ENCODE measurements at regions not wholly inside any gene's neighbourhood (a gene's known extent, or its start where the extent isn't known, plus 50 kb on each side); places are given as distances from the start of the nearest gene placed in this dataset.
A peak's percentile ranks its signal among the peaks of the same experiment; 100 is the strongest.
"Not testable (repeated sequence)": the region's sequence is repeated elsewhere in the genome, so short reads cannot be mapped to it uniquely, and the experiment has no call there.

DNA sequence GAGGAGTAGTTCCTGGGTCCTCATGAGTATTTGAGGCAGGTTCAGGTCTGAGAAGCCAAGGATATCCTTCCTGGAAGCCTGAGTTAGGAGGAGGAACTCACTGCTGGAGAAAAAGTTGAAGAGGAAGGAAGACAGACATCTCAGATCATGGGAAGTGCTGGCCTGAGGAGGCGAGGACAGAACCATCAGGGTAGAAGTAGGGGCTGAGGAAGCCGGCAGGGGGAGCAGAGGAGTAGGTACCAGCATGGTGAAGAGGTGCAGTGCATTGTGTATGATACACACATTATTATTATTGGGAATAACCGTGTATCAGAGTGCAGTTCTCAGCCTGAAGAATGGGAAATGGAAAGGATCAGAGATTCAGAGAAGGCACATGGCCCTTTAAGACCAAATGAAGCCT is 103.2 kb upstream of the PRB2 start:
- H3K27ac ChIP-seq (ENCODE audit: low read depth, low read length); H3K4me3 ChIP-seq (ENCODE audit: low read depth, low read length); H3K9ac ChIP-seq (ENCODE audit: low read length); H3K9me3 ChIP-seq (ENCODE audit: control insufficient read depth, insufficient read depth, low read depth, low read length); H3K4me1 ChIP-seq (ENCODE audit: control insufficient read depth, insufficient read depth, low read length); H3K36me3 ChIP-seq (ENCODE audit: control insufficient read depth, insufficient read depth, low read length): not testable (repeated sequence)
- peaks cover 43% of the 10 kb centered on the region for H3K27me3 ChIP-seq (ENCODE audit: control insufficient read depth, insufficient read depth, low read length)

DNA sequence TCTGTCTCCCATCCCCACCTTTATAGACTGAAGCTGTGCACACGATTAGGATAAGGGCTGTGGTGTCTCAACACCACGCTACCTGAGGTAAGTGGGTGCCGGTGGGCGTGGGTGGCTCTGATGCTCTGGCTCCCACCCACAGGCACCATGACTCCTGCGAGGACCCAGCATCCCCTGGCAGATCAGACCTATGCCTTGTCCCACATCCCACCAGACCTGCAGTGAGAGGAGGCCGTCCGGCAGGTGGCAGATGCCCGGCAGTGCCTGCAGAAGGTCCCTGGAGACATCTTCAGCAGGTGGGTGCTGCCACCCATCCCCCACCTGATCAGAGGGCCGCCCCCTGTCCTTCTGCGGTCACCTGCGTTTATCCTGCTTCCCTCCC is 104.4 kb upstream of the PRB2 start:
- Histone ChIP-seq H3K4me1 (ENCODE audit: control insufficient read depth, insufficient read depth, low read length) (no peaks in the 10 kb centered on the region; the same call in 1 of the 2 replicates), H3K9me3 (ENCODE audit: control insufficient read depth, insufficient read depth, low read depth, low read length) (no peaks in the 10 kb centered on the region), H3K27ac (ENCODE audit: low read depth, low read length) (no peak overlapping the region), H3K4me3 (ENCODE audit: low read depth, low read length) (peak overlapping the region; percentile 49), H3K9ac (ENCODE audit: low read length) (no peak overlapping the region), H3K27me3 (ENCODE audit: control insufficient read depth, insufficient read depth, low read length) (peaks cover 50% of the 10 kb centered on the region), H3K36me3 (ENCODE audit: control insufficient read depth, insufficient read depth, low read length) (no peaks in the 10 kb centered on the region)

DNA sequence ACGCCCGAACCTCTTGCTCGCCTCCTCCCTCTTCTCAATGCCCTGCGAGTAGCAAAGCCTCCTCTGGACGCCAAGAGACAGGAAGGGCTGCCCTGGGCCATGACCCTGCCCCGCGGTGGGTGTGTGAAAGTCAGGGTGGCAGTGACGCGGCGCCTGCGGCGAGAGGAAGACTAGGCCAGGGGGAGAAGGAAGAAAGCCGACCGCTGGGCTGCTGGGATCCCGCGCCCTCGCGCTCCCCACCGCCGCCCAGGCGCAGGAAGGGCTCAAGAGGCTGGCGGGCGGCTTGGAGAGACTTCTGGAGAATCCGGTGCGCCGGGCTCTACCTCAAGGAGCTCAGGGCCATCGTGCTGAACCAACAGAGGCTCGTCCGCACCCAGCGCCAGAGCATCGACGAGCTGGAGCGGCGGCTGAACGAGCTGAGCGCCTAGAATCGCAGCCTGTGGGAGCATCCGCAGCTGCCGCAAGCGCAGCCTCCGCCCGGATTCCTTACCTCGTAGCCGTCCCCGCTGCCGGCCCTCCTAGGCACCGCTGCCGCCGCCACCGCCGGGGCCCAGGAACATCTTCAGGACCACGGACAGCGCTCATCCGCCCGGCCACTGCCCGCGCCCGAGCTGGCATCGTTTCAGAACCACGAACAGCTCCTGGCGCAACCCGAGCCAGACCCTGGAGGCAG is 105.0 kb upstream of the PRB2 start:
- Histone ChIP-seq H3K36me3 (ENCODE audit: control insufficient read depth, insufficient read depth, low read length) (no peaks in the 10 kb centered on the region), H3K4me1 (ENCODE audit: control insufficient read depth, insufficient read depth, low read length) (no peaks in the 10 kb centered on the region; the same call in 1 of the 2 replicates), H3K27ac (ENCODE audit: low read depth, low read length) (no peak overlapping the region), H3K4me3 (ENCODE audit: low read depth, low read length) (peak overlapping the region; percentile 49), H3K27me3 (ENCODE audit: control insufficient read depth, insufficient read depth, low read length) (peaks cover 50% of the 10 kb centered on the region), H3K9me3 (ENCODE audit: control insufficient read depth, insufficient read depth, low read depth, low read length) (no peaks in the 10 kb centered on the region), H3K9ac (ENCODE audit: low read length) (no peak overlapping the region)

DNA sequence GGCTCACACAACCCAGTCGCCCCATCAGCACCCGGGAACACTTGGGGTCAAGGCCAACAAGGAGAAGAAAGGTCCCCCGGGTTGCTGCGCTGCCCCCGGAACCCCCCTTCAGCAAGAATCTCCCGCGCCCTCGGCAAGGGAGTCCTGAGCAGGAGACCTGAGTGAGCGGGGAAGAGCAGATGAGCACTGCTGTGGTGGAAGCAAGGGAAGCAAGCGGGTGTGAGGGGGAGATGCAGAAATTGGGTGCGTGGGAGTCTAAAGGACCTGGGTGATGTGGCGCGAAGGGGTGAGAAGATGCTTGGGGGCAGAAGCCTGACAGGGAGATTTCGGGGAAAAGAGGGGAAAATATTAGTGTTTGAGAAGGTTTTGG is 105.5 kb upstream of the PRB2 start:
- no peaks in the 10 kb centered on the region; the same call in 1 of the 2 replicates for H3K4me1 ChIP-seq (ENCODE audit: control insufficient read depth, insufficient read depth, low read length)
- no peak overlapping the region for H3K4me3 ChIP-seq (ENCODE audit: low read depth, low read length)
- H3K36me3 ChIP-seq (ENCODE audit: control insufficient read depth, insufficient read depth, low read length), result no peaks in the 10 kb centered on the region
- H3K9ac ChIP-seq (ENCODE audit: low read length), result no peak overlapping the region
- H3K27ac ChIP-seq (ENCODE audit: low read depth, low read length), result no peak overlapping the region
- H3K27me3 ChIP-seq (ENCODE audit: control insufficient read depth, insufficient read depth, low read length), result peaks cover 50% of the 10 kb centered on the region
- no peaks in the 10 kb centered on the region for H3K9me3 ChIP-seq (ENCODE audit: control insufficient read depth, insufficient read depth, low read depth, low read length)

DNA sequence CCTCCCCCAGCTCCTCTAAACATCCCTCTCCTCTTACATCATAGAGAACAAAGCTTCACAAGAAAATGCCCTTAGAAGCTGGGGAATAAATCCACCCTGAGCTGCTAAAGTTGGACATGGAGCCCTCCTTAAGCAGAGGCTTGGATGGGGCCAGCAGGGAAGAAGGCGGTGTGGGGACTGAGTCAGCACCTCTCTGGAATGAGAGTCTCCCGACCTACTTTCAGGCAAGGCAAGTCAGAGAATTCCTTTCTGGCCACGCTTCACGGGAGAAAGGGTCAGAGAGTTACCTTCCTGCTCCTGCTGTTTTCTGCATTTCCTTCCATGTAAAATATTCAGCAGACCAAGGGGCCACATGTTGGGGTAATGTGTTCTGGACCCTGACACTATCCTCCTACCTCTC is 113.3 kb upstream of the PRB2 start:
- Histone ChIP-seq H3K27me3 (ENCODE audit: control insufficient read depth, insufficient read depth, low read length) (0 out of 2 replicates have a peak, but pooled peaks cover 7% of the 10 kb centered on the region), H3K9me3 (ENCODE audit: control insufficient read depth, insufficient read depth, low read depth, low read length) (no peaks in the 10 kb centered on the region), H3K9ac (ENCODE audit: low read length) (no peak overlapping the region), H3K27ac (ENCODE audit: low read depth, low read length) (no peak overlapping the region), H3K4me3 (ENCODE audit: low read depth, low read length) (no peak overlapping the region), H3K4me1 (ENCODE audit: control insufficient read depth, insufficient read depth, low read length) (peaks cover 14% of the 10 kb centered on the region), H3K36me3 (ENCODE audit: control insufficient read depth, insufficient read depth, low read length) (no peaks in the 10 kb centered on the region)

DNA sequence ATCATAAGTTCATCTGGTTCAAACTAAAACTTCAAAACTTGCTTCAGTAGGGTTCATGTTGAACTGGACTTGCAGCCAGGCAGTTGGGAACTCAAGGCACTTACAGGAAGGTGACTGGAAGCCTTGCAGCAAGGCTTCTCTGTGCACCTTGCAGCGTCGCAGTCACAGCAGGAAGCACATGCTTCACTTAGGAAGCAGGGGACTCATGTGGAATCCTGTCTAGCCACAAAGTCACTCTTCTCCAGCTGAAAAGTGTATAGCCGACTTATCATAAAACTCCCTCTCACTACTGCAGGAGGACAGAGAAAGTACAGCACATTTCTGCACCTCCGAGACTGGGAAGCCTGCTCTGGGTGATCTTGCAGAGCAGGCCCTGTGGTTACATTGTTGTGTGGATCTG is 114.0 kb upstream of the PRB2 start:
- Histone ChIP-seq H3K27me3 (ENCODE audit: control insufficient read depth, insufficient read depth, low read length) (0 out of 2 replicates have a peak, but pooled peaks cover 4% of the 10 kb centered on the region), H3K27ac (ENCODE audit: low read depth, low read length) (no peak overlapping the region)

DNA sequence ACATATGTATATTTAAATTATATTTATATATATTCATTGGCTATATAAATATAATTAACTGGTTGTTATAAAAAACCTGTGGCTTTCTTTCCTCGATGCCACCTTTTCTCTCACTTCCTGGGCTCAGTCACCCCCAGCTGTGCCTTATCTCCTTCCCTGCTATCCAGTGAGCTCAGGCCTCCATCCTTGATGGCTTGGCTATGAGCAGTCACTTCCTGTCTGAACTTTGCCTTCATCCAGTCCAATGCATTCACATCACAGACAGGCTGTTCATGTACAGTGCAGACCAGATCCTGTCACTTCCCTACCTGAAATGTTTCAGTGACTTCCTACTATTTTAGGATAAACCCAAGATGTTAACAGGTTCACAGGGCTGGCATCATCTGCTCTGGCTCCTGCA is 115.3 kb upstream of the PRB2 start:
- peaks cover 14% of the 10 kb centered on the region for H3K4me1 ChIP-seq (ENCODE audit: control insufficient read depth, insufficient read depth, low read length)
- H3K9ac ChIP-seq (ENCODE audit: low read length), result no peak overlapping the region
- H3K36me3 ChIP-seq (ENCODE audit: control insufficient read depth, insufficient read depth, low read length), result no peaks in the 10 kb centered on the region
- no peaks in the 10 kb centered on the region for H3K9me3 ChIP-seq (ENCODE audit: control insufficient read depth, insufficient read depth, low read depth, low read length)
- H3K4me3 ChIP-seq (ENCODE audit: low read depth, low read length), result no peak overlapping the region
- H3K27me3 ChIP-seq (ENCODE audit: control insufficient read depth, insufficient read depth, low read length), result no peaks in the 10 kb centered on the region
- H3K27ac ChIP-seq (ENCODE audit: low read depth, low read length), result no peak overlapping the region

More for the DNA sequence above, 114.0 kb upstream of the PRB2 start:
- Histone ChIP-seq H3K4me1 (ENCODE audit: control insufficient read depth, insufficient read depth, low read length) (peaks cover 14% of the 10 kb centered on the region), H3K9me3 (ENCODE audit: control insufficient read depth, insufficient read depth, low read depth, low read length) (no peaks in the 10 kb centered on the region), H3K36me3 (ENCODE audit: control insufficient read depth, insufficient read depth, low read length) (no peaks in the 10 kb centered on the region), H3K9ac (ENCODE audit: low read length) (no peak overlapping the region), H3K4me3 (ENCODE audit: low read depth, low read length) (no peak overlapping the region)

DNA sequence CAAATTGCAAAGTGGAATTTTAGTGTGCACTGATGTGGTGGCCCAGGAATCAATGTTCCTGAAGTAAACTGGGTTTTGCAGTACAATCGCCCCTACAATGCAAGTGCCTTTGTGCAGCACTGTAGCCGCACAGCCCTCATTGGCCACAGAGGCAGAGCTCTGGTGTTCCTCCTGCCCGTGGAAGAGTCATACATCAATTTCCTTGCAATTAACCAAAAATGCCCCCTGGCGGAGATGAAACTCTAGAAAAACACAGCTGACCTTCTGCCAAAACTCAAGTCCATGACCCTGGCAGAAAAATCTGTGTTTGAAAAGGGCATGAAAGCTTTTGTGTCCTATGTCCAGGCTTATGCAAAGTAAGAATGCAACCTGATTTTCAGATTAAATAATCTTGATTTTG is 117.9 kb upstream of the PRB2 start:
- H3K9ac ChIP-seq (ENCODE audit: low read length), result no peak overlapping the region
- H3K27ac ChIP-seq (ENCODE audit: low read depth, low read length), result no peak overlapping the region
- no peak overlapping the region for H3K4me3 ChIP-seq (ENCODE audit: low read depth, low read length)
- H3K27me3 ChIP-seq (ENCODE audit: control insufficient read depth, insufficient read depth, low read length), result no peaks in the 10 kb centered on the region
- H3K36me3 ChIP-seq (ENCODE audit: control insufficient read depth, insufficient read depth, low read length), result no peaks in the 10 kb centered on the region
- no peaks in the 10 kb centered on the region for H3K9me3 ChIP-seq (ENCODE audit: control insufficient read depth, insufficient read depth, low read depth, low read length)
- peaks cover 13% of the 10 kb centered on the region for H3K4me1 ChIP-seq (ENCODE audit: control insufficient read depth, insufficient read depth, low read length)

DNA sequence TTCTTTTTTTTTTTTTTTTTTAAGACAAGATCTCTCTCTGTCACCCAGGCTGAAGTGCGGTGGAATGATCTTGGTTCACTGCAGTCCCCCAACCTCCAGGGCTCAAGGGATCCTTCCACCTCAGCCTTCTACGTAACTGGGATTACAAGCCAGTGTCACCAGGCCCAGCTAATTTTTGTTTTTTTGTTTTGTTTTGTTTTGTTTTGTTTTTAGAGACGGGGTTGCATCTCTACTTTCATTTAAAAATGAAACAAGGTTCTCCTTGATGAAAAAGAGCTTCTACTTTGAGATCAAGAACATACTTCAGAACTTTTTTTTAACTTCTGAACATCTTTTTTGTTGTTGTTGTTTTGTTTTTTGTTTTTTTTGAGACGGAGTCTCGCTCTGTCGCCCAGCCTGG is 121.7 kb upstream of the PRB2 start:
- Histone ChIP-seq H3K36me3 (ENCODE audit: control insufficient read depth, insufficient read depth, low read length) (no peaks in the 10 kb centered on the region), H3K27ac (ENCODE audit: low read depth, low read length) (no peak overlapping the region), H3K9ac (ENCODE audit: low read length) (no peak overlapping the region), H3K9me3 (ENCODE audit: control insufficient read depth, insufficient read depth, low read depth, low read length) (no peaks in the 10 kb centered on the region), H3K27me3 (ENCODE audit: control insufficient read depth, insufficient read depth, low read length) (no peaks in the 10 kb centered on the region), H3K4me1 (ENCODE audit: control insufficient read depth, insufficient read depth, low read length) (no peaks in the 10 kb centered on the region), H3K4me3 (ENCODE audit: low read depth, low read length) (no peak overlapping the region)

DNA sequence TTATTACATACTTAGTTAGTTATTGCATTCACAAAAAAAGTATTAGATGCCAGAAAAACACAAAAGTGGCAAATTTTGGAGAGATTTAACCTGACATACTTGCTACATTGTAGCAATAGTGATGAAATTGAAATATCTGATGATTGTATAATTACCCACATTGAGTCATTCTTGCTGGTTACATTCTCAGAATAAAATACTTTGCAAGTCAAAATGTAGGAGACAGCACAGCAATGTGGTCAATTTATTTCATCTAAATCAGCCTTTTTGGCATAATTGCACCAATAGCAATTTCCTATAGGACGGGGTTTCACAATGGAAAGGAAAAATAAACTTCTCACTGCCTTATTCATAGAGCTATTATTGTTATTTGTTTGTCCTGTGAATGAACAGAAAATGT is 125.0 kb upstream of the ETV6 start:
- Histone ChIP-seq H3K27me3 (ENCODE audit: control insufficient read depth, insufficient read depth, low read length) (no peaks in the 10 kb centered on the region), H3K36me3 (ENCODE audit: control insufficient read depth, insufficient read depth, low read length) (no peaks in the 10 kb centered on the region), H3K4me3 (ENCODE audit: low read depth, low read length) (no peak overlapping the region)

DNA sequence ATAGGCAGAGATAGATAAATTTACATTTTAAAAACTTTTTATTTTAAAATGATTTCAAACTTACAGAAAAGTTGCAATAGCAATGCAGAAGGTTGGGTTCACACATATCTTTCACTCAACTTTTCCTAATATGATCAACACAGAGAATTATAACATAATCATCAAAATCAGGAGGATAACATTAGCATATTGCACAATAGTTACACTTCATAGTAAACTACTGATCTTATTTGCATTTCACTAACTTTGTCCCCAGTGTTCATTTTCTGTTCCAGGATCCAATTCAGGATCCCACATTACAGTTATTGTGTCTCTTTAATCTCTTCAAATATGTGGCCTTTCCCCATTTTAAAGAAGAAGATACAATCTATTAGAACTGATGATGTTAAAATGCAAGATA is 115.4 kb upstream of the ETV6 start:
- H3K27ac ChIP-seq (ENCODE audit: low read depth, low read length), result no peak overlapping the region
- H3K9me3 ChIP-seq (ENCODE audit: control insufficient read depth, insufficient read depth, low read depth, low read length), result no peaks in the 10 kb centered on the region
- H3K36me3 ChIP-seq (ENCODE audit: control insufficient read depth, insufficient read depth, low read length), result no peaks in the 10 kb centered on the region
- no peak overlapping the region for H3K4me3 ChIP-seq (ENCODE audit: low read depth, low read length)
- H3K27me3 ChIP-seq (ENCODE audit: control insufficient read depth, insufficient read depth, low read length), result no peaks in the 10 kb centered on the region
- H3K4me1 ChIP-seq (ENCODE audit: control insufficient read depth, insufficient read depth, low read length), result no peaks in the 10 kb centered on the region
- no peak overlapping the region for H3K9ac ChIP-seq (ENCODE audit: low read length)

More for the DNA sequence above, 125.0 kb upstream of the ETV6 start:
- Histone ChIP-seq H3K9me3 (ENCODE audit: control insufficient read depth, insufficient read depth, low read depth, low read length) (no peaks in the 10 kb centered on the region), H3K4me1 (ENCODE audit: control insufficient read depth, insufficient read depth, low read length) (no peaks in the 10 kb centered on the region), H3K9ac (ENCODE audit: low read length) (no peak overlapping the region), H3K27ac (ENCODE audit: low read depth, low read length) (no peak overlapping the region)

DNA sequence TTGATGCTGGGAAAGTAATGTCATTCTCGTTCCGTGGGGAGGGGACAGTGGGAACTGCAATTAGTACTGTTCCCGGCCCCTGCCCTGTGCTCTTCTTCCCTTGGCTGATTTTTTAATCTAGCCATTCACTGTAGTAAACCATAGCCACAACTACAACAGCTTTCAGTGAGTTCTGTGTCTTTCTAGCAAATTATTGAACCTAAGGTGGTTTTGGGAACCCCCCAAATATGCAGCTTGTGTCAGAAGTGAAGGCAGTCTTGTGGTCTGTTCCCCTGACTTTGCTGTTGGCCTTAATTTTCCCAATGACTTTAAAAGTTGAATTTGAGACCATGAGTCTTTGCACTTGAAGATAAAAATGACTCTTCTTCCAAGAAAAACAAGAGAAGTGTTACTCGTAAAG is 114.3 kb upstream of the ETV6 start:
- no peak overlapping the region for H3K9ac ChIP-seq (ENCODE audit: low read length)
- no peaks in the 10 kb centered on the region for H3K27me3 ChIP-seq (ENCODE audit: control insufficient read depth, insufficient read depth, low read length)
- H3K4me1 ChIP-seq (ENCODE audit: control insufficient read depth, insufficient read depth, low read length), result no peaks in the 10 kb centered on the region
- no peak overlapping the region for H3K4me3 ChIP-seq (ENCODE audit: low read depth, low read length)
- H3K27ac ChIP-seq (ENCODE audit: low read depth, low read length), result no peak overlapping the region
- no peaks in the 10 kb centered on the region for H3K36me3 ChIP-seq (ENCODE audit: control insufficient read depth, insufficient read depth, low read length)
- H3K9me3 ChIP-seq (ENCODE audit: control insufficient read depth, insufficient read depth, low read depth, low read length), result no peaks in the 10 kb centered on the region

Measured in HUES6 (cell line).